ENCODE measurements at regions not wholly inside any gene's neighbourhood (a gene's known extent, or its start where the extent isn't known, plus 50 kb on each side); places are given as distances from the start of the nearest gene placed in this dataset.

DNA sequence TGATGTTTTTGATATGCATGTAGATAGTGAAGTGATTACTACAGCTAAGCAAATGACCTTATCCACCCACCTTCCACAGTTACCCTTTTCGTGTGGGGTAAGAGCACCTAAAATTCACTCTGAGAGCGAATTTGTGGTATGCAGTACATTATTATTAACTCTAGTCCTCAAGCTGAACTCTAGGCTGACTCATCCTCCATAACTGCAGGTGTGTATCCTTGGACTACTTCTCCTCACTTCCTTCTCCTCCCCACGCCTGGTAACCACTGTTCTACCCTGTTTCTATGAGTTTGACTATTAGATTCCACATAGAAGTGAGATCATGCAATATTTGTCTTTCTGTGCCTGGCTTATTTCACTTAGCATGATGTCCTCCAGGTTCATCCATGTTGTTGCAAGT, 484.6 kb downstream of the GATA3 start:
- no peak for DNase-seq (ENCODE audit: low read depth in 2 of 2)

DNA sequence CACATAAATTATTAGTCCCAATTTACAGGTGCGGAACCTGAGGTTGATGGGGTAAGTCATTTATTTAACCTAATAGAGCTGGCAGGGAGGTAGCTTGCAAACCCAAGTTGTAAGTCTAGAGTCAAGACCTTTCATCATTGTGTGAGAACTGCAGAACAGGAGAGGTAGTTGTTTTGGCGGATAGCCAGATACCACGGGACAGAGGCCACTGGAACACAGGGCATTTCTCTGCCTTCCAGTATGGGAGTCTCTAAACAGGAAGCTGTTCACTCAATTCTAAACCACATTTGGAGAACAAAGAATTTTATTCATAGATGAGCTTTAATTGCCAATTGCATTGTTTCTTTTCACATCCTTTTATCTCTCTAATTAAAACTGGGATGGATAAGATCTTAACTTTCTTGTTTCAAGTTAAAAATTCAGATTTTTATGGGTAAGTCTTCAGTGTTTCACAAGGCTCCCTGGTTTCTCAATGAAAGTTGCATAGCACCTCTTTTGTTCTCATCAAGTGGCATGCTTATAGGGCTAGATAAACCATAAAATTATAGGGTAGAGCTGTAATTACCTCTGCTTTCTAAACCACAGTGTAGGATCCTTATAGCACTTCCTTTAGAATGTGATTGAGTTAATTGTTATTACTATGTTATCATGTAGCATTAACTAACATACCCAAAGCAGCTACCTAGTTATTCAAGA, 489.0 kb downstream of the GATA3 start:
- DNase-seq (ENCODE audit: low read depth in 2 of 2): no peak

DNA sequence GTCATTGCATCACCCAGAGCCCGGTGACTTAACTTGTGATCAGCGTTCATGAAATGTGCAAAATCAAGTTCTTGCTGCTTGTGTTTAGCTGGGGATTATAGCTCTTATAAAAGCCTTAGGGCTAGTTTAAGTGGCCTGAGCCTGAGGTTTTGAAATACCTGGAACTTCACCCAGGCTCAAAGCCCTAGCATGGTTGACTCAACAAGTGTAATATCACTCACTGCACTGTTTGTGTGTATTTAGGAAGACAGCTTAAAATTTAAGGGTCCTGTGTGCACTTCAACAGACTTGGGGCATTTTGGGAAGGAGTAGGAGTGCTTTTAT, 489.5 kb downstream of the GATA3 start:
- DNase-seq (ENCODE audit: low read depth in 2 of 2): no peak

DNA sequence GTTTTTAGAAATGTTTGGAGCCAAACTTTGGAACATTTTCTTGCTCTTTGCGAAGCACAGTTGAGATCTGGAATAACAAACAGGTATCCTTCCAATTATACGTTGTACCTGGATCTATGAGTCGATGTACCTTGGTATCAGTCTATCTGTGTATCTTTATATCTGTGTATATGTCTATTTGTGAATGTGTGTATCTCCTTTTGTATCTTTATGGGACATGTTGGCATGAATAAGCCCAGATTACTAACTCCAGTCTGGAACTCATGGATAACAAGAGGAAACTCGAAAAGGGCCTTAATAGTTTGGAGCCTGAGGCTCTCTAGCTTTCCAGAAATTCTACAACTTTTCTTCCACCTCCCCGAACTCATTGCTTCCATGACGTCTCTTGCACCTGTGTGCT, 490.0 kb downstream of the GATA3 start:
- no peak for DNase-seq (ENCODE audit: low read depth in 2 of 2)

DNA sequence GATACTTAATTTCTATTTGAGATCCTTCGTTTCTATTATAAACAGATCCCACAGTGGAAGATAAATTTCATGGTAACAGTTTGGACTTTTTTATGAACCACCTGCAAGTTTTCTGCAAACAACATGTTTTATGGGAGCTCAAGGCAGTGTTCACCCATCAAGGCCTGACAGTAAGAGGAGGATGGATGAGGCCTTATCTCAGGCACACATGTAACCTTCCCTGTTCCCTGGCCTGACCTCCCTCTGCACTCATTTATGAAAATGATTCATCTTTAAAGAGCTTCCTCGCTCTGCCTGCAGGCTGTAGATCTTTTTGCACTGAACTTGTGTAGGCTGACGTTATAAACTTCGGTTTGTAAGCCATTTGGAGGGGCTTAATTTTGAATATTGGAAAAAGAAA, 500.1 kb downstream of the GATA3 start:
- no peak for DNase-seq (ENCODE audit: low read depth in 2 of 2)

DNA sequence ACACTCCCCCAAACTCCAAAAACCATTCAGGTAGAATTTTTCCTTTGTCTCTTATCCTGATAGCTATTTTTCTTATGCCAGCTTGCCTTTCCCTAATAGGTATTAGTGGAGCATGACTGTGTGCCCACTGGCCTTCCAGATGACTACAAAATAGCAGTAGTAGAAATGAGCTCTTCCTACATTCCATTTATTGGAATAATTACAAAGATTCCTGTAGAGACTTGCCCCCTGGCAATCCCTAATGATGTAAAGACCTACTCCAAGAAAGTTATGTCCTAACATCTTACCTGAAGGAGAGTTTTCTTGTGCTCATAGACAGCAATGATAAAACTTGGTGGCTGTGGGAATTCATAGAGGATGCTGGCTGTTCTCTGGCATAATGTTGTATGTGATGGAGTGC, 501.8 kb downstream of the GATA3 start:
- DNase-seq (ENCODE audit: low read depth in 2 of 2): no peak

DNA sequence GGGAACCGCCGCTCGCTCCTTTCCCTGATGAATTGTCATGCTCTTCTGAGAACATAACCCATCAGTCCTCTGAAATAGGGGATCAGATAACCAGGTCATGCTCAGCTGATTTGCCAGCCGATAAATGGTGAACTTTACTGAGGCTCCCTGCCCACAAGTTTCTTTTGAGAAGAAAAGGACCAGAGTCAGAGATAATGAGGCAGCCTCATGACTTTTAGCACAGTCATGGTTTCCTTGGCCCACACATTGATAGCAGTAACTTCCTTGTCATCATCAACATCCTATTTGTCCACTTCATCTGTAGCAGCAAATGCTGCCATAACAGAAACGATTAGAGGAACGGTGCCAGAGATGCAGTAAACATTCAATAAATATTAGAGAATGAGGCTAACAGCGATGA, 509.0 kb downstream of the GATA3 start:
- no peak for DNase-seq (ENCODE audit: low read depth in 2 of 2)

DNA sequence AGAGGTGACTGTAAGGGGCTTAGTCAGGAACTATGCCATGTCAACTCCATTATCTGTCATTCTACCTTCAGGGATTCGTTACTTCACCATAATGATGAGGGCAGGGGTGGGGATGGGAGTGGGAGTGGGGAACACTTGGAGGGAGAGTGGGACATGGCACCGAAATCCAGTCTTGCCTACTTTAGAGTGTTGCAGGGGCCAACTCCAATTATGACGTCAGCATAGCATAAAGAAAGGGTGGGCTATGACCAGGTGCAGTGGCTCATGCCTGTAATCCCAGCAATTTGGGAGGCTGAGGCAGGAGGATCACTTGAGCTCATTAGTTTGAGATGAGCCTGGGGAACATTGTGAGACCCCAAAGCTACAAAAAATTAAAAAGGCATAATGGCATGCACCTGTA, 512.2 kb downstream of the GATA3 start:
- no peak for DNase-seq (ENCODE audit: low read depth in 2 of 2)

DNA sequence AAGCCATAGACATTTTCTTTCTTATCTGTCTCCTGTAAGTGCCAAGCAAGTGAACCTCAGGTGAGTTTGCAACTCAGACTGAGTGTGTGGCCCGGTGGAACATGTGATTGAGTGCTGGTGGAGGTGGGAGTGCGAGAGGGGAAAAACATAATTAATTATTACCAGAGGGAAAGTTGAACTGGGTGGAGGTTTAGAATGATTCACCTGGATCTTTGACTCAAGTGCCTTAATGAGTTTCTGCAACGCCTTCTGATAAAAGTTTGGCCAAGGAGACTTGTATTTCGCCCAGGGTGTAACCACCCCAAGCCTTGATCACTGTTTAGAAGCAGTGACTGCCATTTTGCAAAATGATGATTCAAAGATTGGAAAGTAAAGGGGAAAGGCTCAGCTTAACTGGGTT, 513.9 kb downstream of the GATA3 start:
- no peak for DNase-seq (ENCODE audit: low read depth in 2 of 2)

DNA sequence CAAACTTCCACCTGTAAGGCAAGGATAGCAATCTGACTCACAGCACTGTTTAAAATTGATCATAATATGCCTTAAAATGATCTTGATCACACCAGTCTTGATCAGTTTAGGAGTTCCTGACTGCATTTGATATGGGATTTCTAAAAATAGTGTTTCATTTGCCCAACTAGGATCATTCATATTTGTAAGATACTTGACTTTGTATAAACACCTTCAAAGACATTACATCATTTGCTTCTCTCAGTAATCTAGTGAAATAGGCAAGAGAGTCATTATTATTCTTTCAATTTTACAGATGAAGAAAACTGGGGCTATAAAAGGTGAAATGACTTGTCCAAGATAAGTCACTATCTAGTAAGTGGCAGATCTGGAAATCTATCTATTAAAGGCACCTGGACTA, 521.1 kb downstream of the GATA3 start:
- no peak for DNase-seq (ENCODE audit: low read depth in 2 of 2)

DNA sequence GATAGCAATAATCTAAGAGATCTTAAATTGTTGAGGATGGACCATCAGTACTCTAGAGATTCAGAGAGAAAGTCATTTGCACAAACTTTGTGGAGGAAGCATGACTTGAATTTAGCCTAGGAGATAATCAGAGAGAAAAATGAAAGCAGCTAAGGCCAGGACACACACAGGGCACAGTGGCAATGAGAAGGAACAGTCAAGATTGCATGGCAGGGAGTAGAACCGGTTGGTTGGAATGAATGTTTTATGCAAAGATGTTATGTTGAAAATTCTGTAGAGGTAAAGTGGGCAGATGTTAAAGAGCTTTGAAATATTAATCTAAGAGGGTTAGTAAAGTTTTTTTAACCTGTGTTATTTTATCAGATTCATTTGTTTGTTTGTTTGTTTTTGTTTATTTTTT, 521.8 kb downstream of the GATA3 start:
- no peak for DNase-seq (ENCODE audit: low read depth in 2 of 2)

DNA sequence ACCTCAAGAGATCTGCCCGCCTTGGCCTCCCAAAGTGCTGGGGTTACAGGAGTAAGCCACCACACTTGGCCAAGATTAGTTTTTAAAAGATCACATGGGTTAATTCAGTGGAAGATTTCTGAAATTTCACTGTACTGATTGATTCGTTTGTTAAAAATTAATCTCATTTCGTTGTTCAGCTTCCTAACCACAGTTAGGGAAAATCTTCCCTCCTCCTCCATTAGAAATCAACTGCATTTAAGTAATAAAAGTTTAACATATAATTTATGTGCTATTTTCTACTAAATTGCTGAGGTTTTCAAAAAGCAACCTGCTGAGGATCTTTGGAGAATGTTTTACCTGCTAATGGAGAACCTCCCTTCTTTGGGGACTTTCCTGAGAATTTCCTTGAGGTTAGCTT, 522.4 kb downstream of the GATA3 start:
- no peak for DNase-seq (ENCODE audit: low read depth in 2 of 2)

DNA sequence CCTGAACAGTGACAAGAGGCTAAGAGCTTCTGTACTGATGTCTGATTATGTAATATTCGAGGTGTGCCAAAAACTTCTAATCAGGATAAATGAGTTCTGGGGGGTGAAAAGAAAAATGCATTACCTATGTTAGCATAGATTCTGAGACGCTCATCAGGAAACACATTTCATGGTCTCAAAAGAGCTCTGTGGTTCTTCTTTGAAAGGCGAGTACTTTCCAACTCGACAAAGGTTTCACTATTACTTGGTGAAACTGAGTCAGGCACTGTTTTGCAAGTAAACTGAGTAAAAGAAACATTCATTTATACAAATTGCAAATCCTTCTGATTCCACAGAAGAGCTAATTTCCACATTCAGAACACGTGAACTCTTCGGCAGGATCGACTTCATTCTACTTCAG, 523.2 kb downstream of the GATA3 start:
- DNase-seq (ENCODE audit: low read depth in 2 of 2): no peak

DNA sequence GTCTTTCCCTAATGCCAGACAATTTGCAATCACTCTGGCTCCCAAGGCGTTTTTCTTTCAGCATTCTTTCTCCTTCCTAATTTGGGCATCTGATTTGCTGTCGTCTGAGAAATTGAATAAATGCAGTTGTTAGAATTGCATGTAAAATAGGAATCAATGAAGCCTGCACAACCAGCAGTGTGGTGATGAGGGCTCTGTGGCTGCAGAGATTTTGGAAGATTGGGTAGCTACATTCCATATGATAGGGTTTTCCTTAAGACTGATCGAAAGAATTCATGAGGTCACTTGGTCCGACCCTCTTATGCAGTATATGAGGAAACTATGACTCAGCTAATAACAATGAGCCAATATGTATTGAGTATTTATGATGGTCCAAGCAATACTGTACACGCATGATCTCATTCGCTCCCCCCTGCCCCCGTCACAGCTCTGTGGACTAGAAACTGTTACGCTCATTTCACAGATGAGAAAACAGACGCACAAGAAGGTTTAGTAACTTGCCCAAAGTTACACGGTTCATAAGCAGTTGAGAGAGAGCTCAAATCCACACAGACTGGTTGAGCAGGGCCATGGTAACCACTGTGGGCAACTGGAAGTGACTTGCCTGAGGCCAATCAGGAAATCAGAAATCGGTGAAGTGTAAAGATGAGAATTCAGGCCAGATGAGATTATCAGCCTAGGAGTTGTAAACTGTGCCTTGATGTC, 527.2 kb downstream of the GATA3 start:
- DNase-seq (ENCODE audit: low read depth in 2 of 2): no peak

DNA sequence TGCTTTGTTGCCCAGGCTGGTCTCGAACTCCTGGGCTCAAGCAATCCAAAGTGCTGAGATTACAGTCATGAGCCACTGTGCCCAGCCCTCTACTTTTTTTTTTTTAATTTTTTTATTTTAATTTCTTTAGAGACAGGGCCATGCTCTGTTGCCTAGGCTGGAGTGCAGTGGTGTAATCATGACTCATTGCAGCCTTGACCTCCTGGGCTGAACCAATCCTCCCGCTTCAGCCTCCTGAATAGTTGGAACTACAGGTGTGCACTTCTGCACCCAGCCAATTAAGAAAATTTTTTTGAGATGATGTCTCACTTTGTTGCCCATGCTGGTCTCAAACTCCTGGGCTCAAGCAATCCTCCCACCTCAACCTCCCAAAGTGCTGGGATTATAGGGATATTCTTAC, 528.6 kb downstream of the GATA3 start:
- no peak for DNase-seq (ENCODE audit: low read depth in 2 of 2)

DNA sequence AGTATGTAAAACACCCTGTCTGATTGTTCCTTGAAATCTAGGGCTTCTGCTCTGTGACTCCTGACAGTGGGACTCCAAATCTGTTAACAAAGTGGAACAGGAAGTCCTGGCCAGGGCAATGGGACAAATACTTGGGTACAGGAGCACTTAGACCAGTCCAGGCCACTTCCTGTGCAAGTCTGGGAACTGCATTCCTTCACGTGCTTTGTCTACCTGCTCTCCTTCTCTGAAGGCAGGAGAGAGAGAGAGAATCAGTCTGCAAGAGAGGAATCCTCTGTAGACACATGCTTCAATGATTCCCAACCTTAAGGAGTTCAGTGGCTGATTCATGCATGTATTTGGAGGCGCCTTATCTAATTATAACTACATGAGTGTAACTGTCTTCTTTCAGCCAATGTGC, 530.2 kb downstream of the GATA3 start:
- DNase-seq (ENCODE audit: low read depth in 2 of 2): no peak

DNA sequence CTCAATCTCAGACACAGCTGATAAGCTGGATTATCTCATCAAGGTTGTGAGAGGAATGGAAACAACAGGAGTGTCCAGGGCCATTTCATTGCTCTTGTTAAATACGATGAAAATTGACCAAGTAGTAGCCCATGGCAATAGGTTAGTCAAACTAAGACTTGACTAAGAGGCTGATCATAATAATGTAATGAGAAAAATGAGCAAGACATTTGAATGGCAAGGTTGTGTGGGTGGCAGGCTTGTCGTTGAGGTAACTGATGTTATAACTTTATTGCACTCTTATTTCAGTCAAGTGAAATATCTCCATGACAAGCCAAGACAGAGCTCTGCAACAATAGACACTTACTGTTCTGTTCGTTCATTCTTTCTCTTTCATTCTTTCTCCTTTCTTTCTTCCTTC, 532.0 kb downstream of the GATA3 start:
- no peak for DNase-seq (ENCODE audit: low read depth in 2 of 2)

DNA sequence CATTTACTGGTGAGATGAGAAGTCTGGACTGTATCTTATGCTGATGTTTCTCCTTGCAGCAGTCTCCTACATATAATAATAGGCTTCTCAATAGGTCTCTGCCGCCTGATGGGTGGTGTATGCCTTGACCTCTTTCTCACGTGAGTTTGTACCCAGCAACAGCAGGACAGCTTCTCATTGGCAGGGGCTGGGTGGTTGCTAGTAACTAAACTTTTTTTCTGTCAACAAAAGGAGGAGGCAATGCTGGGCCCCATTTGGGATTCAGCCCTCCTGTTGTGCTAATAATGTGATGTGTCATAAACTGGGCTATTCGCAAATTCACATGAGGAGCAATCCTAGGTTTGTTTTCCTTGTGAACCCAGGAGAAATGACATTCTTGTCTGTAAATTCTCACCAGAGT, 533.6 kb downstream of the GATA3 start:
- no peak for DNase-seq (ENCODE audit: low read depth in 2 of 2)

DNA sequence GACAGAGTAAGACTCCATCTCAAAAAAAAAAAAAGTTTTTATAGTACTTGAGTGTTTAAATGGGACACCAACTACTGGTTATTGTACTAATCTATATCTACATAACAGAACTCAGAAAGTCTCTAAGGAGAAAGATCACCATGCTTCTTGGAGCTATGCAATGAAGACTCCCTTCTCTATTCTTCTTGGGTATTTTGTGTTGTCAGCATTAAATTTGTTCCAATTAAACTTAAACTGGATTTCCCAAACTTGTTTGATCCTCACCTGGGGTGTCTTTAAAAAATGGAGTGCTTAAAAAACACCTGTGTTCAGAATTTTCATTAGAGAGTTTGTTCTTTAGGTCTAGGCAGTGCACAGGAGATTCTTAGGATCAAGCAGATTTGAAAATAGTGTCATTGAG, 536.0 kb downstream of the GATA3 start:
- DNase-seq (ENCODE audit: low read depth in 2 of 2): no peak

DNA sequence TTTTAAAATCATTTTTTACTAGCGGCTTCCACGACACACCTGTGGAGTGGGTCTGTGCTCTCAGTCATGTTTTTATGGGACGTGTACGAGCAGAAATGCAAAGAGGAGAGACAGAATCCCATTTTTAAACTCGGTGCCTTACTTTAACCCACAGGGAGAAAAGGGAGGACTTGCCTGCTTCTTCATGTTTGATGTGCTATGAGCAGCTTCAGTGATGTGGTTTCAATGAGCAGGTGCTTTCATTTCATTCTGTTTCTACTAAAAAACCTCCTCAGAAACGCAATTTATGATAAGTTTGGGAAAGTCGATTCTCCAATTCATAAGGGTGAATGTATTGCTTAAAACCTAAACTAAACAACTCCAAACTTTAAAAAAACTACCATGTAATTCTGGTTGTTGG, 537.2 kb downstream of the GATA3 start:
- no peak for DNase-seq (ENCODE audit: low read depth in 2 of 2)

DNA sequence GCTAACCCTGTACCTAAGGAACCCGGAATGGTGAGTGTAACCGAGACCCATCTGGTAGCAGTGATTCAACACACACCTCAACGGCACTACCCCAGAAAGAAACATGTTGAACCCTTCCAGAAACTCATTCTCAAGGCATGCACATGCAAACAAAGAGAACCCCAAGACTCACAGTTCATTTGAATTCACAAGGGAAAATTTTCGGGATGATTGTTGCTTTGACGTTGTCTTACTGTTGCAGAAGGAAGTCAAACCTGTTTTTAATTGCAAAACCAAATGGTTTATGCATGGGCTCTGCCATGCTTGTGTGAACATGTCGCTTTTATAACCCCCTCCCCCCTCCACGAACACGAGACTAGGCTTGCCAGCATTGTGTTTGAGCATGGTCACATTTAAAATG, 539.7 kb downstream of the GATA3 start:
- DNase-seq (ENCODE audit: low read depth in 2 of 2): no peak

DNA sequence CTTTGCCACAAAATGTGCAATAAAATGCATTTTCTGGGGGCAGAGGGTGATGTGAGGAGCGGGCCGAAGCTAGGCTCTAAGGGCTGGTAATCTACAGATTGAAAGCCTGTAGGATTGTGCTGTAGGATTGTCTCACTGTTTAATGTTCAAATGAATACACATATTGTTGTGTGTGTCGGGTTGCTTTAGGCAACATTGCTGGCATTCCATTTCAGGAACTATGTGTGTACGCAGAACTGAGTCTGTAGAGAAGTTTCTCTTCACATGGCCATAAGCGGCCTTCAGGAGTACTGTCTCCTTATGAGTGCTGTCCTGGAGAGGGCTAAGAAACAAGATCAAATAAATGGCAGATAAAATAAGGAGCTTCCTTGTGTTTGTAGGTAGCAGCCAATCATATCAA, 540.2 kb downstream of the GATA3 start:
- no peak for DNase-seq (ENCODE audit: low read depth in 2 of 2)

DNA sequence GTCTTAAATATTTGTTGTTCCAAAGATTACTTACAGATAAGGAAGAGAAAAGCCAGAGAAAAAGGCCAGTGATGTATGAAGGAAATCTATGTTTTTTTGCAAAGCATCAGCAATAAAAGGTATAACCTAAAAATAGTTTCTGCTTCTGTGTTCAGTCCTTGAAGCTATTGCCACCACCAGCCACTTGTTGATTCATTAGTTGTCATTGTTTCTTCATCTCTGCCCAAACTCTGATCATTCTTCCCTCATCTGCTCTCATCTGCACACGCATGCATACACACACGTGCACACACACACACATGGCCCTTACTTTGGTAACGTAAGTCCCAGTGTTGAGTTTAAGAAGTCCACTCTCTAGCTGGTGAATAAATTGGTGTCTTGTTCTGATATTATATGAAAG, 540.7 kb downstream of the GATA3 start:
- no peak for DNase-seq (ENCODE audit: low read depth in 2 of 2)

DNA sequence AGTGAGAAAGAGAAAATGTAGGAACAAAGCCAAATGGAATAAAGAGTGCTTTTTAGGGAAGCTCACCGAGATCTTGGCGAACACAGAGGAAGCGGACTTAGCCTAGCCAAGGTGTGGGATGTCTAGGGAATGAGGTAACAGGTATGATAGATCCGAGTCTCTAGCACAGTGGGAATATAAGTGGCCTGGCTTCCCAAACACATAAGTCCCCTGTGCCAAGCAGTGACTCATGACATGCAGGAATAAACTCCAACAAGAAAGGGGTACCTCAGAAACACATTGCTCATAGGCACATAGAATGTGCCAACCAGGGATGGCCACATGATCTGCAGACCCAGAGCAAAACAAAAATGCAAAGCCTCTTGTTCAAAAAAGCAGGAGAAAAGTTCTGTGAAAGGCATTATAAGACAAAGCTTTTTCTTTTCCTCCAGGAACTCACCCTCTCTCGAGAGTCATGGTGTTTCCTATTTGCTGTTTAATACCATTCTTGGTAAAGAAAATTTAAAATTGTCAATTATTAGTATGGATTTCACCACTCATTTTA, 542.5 kb downstream of the GATA3 start:
- no peak for DNase-seq (ENCODE audit: low read depth in 2 of 2)

Measured in stimulated activated CD4-positive, alpha-beta T cell treated with anti-CD3 and anti-CD28 coated beads, Interleukin-12 subunit alpha, Interleukin-12 subunit beta, amount 100 ng/mL, for 24 hours (primary cell).